Skin of body (tissue), 1 donor: ENCODE measurements at regions not wholly inside any gene's neighbourhood (a gene's known extent, or its start where the extent isn't known, plus 50 kb on each side); places are given as distances from the start of the nearest gene placed in this dataset.
"Not testable (repeated sequence)": the region's sequence is repeated elsewhere in the genome, so short reads cannot be mapped to it uniquely, and the experiment has no call there.

Source experiments
- DNase-seq: peaks from one replicate; lab custom pipeline; 2025; lab: John Stamatoyannopoulos, UW

- no peak for DNase-seq
These were observed 561.1 kb upstream of the ACO1 start for GRCh38 chr9:31823365-31823764.

DNA sequence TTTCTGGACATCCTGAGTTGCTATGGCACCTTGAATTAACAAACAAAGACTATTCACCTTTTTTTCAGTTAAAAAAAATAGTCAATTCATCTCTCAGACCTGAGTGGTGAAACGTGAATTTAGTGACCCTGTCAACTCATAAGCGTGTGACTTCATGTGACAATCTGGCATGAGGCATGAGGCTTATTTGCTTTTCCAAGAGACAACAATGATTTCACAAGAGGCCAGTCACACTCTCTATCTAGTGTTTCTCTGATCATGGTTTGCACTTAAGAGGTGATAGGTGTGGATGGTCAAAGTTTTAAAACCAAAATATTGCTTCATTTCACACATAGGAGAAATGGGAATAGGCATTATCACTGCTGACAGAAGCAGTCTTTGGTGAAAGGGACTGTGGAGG lies 559.6 kb upstream of the ACO1 start:
- no peak for DNase-seq

- DNase-seq = no peak
These were observed 547.2 kb upstream of the ACO1 start for GRCh38 chr9:31837211-31837610.

DNA sequence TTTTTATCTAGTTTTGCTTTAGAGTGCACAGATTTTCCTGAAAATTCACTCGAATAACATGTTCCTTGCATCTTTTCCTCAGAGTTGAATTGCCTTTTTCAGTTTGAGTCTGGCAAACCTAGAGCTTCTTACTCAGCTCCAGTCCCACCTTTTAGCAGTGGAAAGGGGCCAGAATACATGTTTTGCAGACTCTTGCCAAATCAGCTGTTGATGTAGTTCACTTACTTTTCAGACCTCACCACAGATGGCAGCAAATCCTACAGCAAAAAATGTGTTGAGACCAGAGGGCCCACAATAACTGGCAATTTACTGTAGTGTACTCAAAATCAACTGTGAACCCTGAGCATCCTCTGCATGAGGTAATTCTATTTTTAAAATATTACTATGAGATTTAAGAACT lies 545.2 kb upstream of the ACO1 start:
- no peak for DNase-seq

- DNase-seq = no peak
These were observed 543.7 kb upstream of the ACO1 start for GRCh38 chr9:31840702-31841101.

DNA sequence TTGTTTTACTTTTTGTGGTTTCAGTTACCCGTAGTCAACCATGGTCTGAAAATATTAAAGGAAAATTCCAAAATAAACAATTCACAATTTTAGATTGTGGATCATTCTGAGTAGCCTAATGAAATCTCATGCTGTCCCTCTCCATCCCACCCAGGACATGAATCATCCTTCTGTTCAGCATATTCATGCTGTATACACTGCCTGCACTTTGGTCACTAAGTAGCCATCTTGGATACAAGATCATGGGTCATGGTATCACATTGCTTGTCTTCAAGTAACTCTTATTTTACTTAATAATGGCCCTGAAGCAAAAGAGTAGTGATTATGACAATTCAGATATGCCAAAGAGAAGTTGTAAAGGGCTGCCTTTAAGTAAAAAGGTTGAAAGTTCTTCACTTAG lies 536.5 kb upstream of the ACO1 start:
- DNase-seq = no peak

GRCh38 chr9:31848505-31849285 lies 535.7 kb upstream of the ACO1 start:
- no peak for DNase-seq

DNA sequence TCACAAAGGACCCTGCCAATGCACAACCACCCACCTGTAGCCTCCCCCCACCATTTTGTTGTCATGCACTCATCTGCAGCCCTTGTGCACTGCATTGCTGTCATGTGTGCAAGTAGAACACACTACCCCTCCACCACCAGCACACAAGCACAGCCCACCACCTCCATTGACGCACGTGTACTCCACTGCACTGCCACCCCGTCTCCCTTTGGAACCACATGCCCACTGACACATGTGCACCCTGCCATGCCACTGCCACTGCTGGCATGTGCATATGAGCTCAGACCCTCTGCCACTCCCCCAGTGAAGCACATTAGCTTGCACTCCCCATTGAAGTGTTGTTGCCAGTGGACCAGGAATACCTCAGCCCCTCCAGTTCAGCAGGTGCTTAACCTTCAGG lies 530.3 kb upstream of the ACO1 start:
- DNase-seq = no peak

DNA sequence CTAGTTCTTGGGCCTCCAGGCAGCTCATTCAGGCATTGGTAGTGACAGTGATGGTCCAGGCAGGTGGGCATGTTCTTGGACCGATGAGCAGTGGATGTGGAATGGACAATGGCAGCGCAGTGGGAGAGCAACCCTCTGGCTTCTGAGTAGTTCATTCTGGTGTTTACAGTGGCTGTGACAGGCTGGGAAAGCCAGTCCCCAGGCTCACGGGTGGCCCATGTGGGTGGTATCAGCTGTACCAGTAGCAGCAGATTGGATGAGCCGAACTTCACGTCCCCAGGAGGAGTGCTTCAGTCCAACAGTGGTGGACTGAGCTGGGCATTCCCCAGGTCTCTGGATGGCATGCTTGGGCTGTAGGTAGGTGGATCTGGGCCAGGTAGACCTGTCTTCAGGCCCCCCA lies 515.6 kb upstream of the ACO1 start:
- DNase-seq = no peak

GRCh38 chr9:31870276-31870675 lies 514.2 kb upstream of the ACO1 start:
- DNase-seq = no peak

DNA sequence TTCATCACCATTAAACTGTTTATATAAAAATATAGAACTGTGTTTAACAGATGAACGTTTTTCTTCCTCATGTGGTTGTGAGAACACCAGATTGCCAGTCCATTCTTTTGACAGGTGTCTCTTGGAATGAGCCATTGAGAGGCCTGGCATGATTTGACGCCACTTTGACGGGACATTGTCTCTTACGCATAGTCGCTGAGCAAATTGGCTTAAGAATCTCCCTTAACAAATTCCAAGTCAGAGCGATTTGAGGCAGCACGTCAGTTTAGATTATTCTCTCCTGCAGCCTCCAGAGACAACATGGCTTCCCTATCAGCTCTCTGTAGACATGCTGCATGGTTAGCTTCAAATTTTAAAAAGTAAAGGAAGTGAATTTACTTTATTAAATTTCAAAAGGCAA lies 510.7 kb upstream of the ACO1 start:
- DNase-seq = no peak

- DNase-seq = no peak
These were observed 490.4 kb upstream of the ACO1 start for GRCh38 chr9:31894008-31894407.

DNA sequence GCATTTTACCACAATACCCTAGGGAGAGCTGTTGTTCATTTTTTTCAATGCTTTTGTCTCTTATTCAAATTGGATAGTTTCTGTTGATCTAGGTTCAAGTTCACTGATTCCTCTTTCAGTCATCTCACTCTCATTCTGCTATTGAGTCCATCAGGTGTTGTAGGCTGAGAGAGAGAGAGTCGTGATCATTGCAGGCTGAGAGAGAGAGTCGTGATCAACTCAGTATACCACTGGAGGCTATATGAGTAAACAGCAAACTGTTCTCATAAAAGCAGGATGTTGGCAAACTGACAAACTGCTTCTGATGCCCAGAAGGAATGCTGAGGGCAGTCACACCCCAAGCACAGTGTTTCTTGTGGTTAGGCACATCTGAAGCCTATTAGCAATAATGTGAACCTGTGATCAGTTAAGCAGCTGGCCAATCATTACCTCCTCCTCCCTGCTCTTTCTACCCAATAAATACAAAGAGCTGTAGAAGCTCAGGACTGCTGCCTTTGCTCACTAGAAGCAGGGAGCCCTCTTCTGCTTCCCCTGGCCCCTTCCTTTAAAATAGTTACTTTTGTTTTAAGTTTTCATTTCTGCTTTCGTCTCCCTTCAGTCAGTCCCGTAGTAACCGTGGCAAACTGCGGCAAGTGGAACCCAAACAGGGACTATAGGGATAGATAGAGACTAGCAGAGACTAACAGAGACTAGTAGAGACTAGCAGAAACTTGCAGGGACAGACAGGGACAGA lies 476.1 kb upstream of the ACO1 start:
- DNase-seq = no peak

GRCh38 chr9:31908891-31909480 lies 475.5 kb upstream of the ACO1 start:
- DNase-seq = no peak

- DNase-seq = no peak
These were observed 471.8 kb upstream of the ACO1 start for GRCh38 chr9:31912636-31913035.

GRCh38 chr9:31916591-31917241 lies 467.7 kb upstream of the ACO1 start:
- no peak for DNase-seq

DNA sequence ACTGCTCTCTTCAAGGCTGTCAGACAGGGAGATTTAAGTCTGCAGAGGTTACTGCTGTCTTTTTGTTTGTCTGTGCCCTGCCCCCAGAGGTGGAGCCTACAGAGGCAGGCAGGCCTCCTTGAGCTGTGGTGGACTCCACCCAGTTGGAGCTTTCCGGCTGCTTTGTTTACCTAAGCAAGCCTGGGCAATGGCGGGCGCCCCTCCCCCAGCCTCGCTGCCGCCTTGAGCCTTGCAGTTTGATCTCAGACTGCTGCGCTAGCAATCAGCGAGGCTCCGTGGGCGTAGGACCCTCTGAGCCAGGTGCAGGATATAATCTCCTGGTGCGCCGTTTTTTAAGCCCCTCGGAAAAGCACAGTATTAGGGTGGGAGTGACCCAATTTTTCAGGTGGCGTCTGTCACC lies 446.7 kb upstream of the ACO1 start:
- not testable (repeated sequence) for DNase-seq

DNA sequence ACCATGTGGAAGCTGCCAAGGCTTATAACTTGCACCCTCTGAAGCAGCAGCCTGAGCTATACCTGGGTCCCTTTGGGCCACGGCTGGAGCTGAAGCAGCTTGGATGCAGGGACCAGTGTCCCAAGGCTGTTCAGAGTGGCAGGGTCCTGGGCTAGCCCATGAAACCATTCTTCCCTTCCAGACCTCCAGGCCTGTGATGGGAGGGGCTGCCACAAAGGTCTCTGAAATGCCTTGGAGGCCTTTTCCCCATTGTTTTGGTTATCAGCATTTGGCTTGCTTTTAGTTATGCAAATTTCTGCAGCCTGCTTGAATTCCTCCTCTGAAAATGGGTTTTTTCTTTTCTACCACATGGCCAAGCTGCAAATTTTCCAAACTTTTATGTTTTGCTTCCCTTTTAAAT lies 433.7 kb upstream of the ACO1 start:
- DNase-seq = no peak

DNA sequence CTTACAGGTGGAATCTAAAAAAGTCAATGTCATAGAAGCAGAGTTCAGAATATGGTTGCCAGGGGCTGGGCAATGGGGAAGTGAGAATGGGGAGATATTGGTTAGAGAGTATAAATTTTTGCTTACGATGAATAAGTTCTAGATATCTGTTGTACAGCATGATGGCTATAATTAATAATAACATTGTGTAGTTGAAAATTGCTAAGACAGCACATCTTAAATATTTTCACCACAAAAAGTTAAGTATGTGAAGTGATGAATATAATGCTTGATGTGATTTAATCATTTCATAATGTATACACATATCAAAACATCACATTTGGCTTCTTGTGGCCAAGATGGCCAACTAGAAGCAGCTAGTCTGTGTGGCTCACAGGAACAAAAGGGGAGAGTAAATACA lies 425.9 kb upstream of the ACO1 start:
- DNase-seq = no peak

DNA sequence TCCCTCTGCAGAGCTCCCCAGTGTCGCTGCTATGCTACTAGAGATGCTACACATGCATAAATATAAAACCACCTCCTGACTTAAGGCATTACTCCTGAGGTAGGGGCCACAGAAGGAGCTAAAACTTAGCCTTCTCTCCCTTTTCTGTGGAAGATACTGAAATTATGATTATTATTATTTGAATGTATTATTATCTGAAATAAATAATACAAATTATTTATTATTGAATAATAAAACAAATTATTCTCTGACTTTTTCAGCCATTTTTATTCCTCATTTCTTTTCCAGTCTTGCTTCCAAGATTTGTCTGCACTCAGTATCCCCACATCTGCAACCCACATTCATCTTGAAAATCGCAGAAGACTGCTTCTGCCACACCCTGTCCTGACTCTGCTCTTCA lies 414.9 kb upstream of the ACO1 start:
- no peak for DNase-seq

GRCh38 chr9:31983895-31984294 lies 400.5 kb upstream of the ACO1 start:
- DNase-seq = no peak

- no peak for DNase-seq
These were observed 388.1 kb upstream of the ACO1 start for GRCh38 chr9:31996331-31996730.
